Astrocyte (in vitro differentiated cells and primary cell): ENCODE measurements at regions not wholly inside any gene's neighbourhood (a gene's known extent, or its start where the extent isn't known, plus 50 kb on each side); places are given as distances from the start of the nearest gene placed in this dataset.
"Not testable (repeated sequence)": the region's sequence is repeated elsewhere in the genome, so short reads cannot be mapped to it uniquely, and the experiment has no call there.

Source experiments
- DNase-seq: peaks from one replicate; pipeline ENCODE4 v3.0.0-alpha.2; 2010; ENCODE audit warnings: low read depth
- FAIRE-seq: peaks from 2 replicates; lab custom pipeline; 2011; peaks lifted over from hg19 to GRCh38; lab: Jason Lieb, UNC
- H2AFZ ChIP-seq: 2 replicates; pipeline ENCODE4 v1.6.0; 2012; ENCODE audit warnings: low read depth, low read length, inconsistent platforms
- H3K27ac ChIP-seq: 2 replicates; pipeline ENCODE4 v1.5.1; 2011; ENCODE audit warnings: low read depth, low read length, inconsistent platforms
- H3K27me3 ChIP-seq: 2 replicates; pipeline ENCODE4 v1.6.0; 2011; ENCODE audit warnings: low read length, inconsistent platforms; ENCODE audit not compliant: insufficient read depth
- H3K36me3 ChIP-seq: 2 replicates; pipeline ENCODE4 v1.5.1; 2011; ENCODE audit warnings: low read length, inconsistent platforms; ENCODE audit not compliant: insufficient read depth
- H3K4me1 ChIP-seq: 2 replicates; pipeline ENCODE4 v1.5.1; 2011; ENCODE audit warnings: low read length, inconsistent platforms; ENCODE audit not compliant: insufficient read depth
- H3K4me2 ChIP-seq: 2 replicates; pipeline ENCODE4 v1.6.0; 2012; ENCODE audit warnings: low read length, inconsistent platforms
- H3K4me3 ChIP-seq: 2 replicates; pipeline ENCODE4 v1.5.1; 2011; ENCODE audit warnings: low read depth, mild to moderate bottlenecking, low read length, inconsistent platforms; ENCODE audit not compliant: insufficient read depth
- H3K79me2 ChIP-seq: 2 replicates; pipeline ENCODE4 v1.6.0; 2012; ENCODE audit warnings: mild to moderate bottlenecking, low read length, inconsistent platforms; ENCODE audit not compliant: insufficient read depth
- H3K9ac ChIP-seq: 2 replicates; pipeline ENCODE4 v1.6.0; 2012; ENCODE audit warnings: mild to moderate bottlenecking, low read length, inconsistent platforms
- H3K9me3 ChIP-seq: 2 replicates; pipeline ENCODE4 v1.5.1; 2012; ENCODE audit warnings: low read depth, mild to moderate bottlenecking, low read length, inconsistent platforms; ENCODE audit not compliant: insufficient read depth
- H4K20me1 ChIP-seq: 2 replicates; pipeline ENCODE4 v1.6.0; 2012; ENCODE audit warnings: low read length, inconsistent platforms; ENCODE audit not compliant: insufficient read depth
- H3K27ac Mint-ChIP-seq: one replicate; pipeline ENCODE4 v1.8.0; 2021; ENCODE audit warnings: mild to moderate bottlenecking, mixed read lengths; ENCODE audit not compliant: unreplicated experiment
- H3K27me3 Mint-ChIP-seq: one replicate; pipeline ENCODE4 v1.8.0; 2021; ENCODE audit warnings: low read depth, mixed read lengths; ENCODE audit not compliant: unreplicated experiment
- H3K36me3 Mint-ChIP-seq: one replicate; pipeline ENCODE4 v1.8.0; 2021; ENCODE audit warnings: low read depth, mixed read lengths; ENCODE audit not compliant: unreplicated experiment
- H3K4me1 Mint-ChIP-seq: one replicate; pipeline ENCODE4 v1.8.0; 2021; ENCODE audit warnings: low read depth, mixed read lengths; ENCODE audit not compliant: unreplicated experiment
- H3K4me3 Mint-ChIP-seq: one replicate; pipeline ENCODE4 v1.8.0; 2021; ENCODE audit warnings: mild to moderate bottlenecking, moderate library complexity, mixed read lengths; ENCODE audit not compliant: unreplicated experiment
- H3K9me3 Mint-ChIP-seq: one replicate; pipeline ENCODE4 v1.8.0; 2021; ENCODE audit warnings: mild to moderate bottlenecking, mixed read lengths; ENCODE audit not compliant: unreplicated experiment
- CTCF ChIP-seq: IDR thresholded peaks from 2 replicates; pipeline ENCODE4 v1.5.1; 2011; ENCODE audit warnings: low read depth, mild to moderate bottlenecking, inconsistent platforms, low read length, moderate library complexity; ENCODE audit not compliant: insufficient read depth
- EZH2 ChIP-seq: IDR thresholded peaks from 2 replicates; pipeline ENCODE4 v1.6.1; 2012; ENCODE audit warnings: mild to moderate bottlenecking, low read length, inconsistent platforms; ENCODE audit not compliant: insufficient read depth

GRCh38 chr3:139113993-139114375 lies 69.3 kb upstream of the PRR23C start:
- TF ChIP-seq CTCF = no peak
- TF ChIP-seq EZH2 = no peak
- no peaks in the 10 kb centered on the region for H3K79me2 ChIP-seq
- H3K4me3 Mint-ChIP-seq = no peak overlapping the region
- H3K36me3 Mint-ChIP-seq = no peaks in the 10 kb centered on the region
- H3K27me3 Mint-ChIP-seq = peaks cover 44% of the 10 kb centered on the region
- DNase-seq (no peak), FAIRE-seq (no peak)
- H4K20me1 ChIP-seq = no peaks in the 10 kb centered on the region
- H3K4me2 ChIP-seq = no peak overlapping the region
- no peaks in the 10 kb centered on the region for H3K9me3 ChIP-seq
- H3K27ac Mint-ChIP-seq = no peak overlapping the region
- H3K36me3 ChIP-seq = no peaks in the 10 kb centered on the region
- no peaks in the 10 kb centered on the region for H3K9me3 Mint-ChIP-seq
- no peak overlapping the region for H3K9ac ChIP-seq
- no peak overlapping the region for H3K4me3 ChIP-seq
- H3K27me3 ChIP-seq = peaks cover 19% of the 10 kb centered on the region
- H3K4me1 Mint-ChIP-seq = peaks cover 14% of the 10 kb centered on the region
- H3K27ac ChIP-seq = no peak overlapping the region
- no peak overlapping the region for H2AFZ ChIP-seq
- peaks cover 5% of the 10 kb centered on the region for H3K4me1 ChIP-seq

GRCh38 chr3:139116631-139117030 lies 71.9 kb upstream of the PRR23C start:
- H3K79me2 ChIP-seq, H2AFZ ChIP-seq, H4K20me1 ChIP-seq, H3K27me3 ChIP-seq, H3K4me3 Mint-ChIP-seq, FAIRE-seq, H3K9me3 ChIP-seq, H3K9me3 Mint-ChIP-seq, DNase-seq, H3K27ac ChIP-seq, H3K36me3 Mint-ChIP-seq, H3K9ac ChIP-seq, H3K36me3 ChIP-seq, H3K4me3 ChIP-seq: not testable (repeated sequence)
- Mint-ChIP-seq H3K27ac (peak overlapping the region; percentile 62), H3K4me1 (peaks cover 30% of the 10 kb centered on the region), H3K27me3 (peaks cover 18% of the 10 kb centered on the region)
- peak overlapping the region; percentile 38 for H3K4me2 ChIP-seq
- H3K4me1 ChIP-seq = peaks cover 16% of the 10 kb centered on the region

DNA sequence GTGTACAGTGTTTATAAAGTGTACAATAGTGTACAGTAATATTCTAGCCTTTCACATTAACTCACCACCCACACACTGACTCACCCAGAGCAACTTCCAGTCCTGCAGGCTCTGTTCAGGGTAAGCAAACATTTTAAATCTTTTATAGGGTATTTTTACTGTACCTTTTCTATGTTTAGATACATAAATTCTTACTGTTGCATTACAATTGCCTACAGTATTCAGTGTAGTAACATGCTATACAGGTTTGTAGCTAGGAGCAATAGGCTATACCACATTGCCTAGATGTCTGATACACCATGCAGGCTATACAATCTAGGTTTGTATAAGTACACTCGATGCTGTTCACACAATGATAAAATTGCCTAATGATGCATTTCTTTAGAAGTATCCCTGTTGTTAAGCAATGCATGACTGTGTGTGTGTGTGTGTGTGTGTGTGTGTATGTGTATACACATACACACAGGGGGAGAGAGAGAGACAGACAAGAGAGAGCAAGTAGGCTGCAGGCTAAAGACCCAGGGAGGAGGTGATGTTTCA lies 72.5 kb upstream of the PRR23C start:
- Histone ChIP-seq H3K4me2 (peak overlapping the region; percentile 38), H4K20me1 (no peaks in the 10 kb centered on the region), H3K36me3 (no peaks in the 10 kb centered on the region), H3K4me1 (peaks cover 16% of the 10 kb centered on the region), H3K27ac (no peak overlapping the region), H2AFZ (no peak overlapping the region), H3K4me3 (no peak overlapping the region), H3K27me3 (peaks cover 6% of the 10 kb centered on the region), H3K9ac (no peak overlapping the region), H3K9me3 (no peaks in the 10 kb centered on the region), H3K79me2 (no peaks in the 10 kb centered on the region)
- Mint-ChIP-seq H3K27me3 (peaks cover 12% of the 10 kb centered on the region), H3K9me3 (no peaks in the 10 kb centered on the region), H3K27ac (no peak overlapping the region), H3K36me3 (no peaks in the 10 kb centered on the region), H3K4me3 (no peak overlapping the region), H3K4me1 (peaks cover 30% of the 10 kb centered on the region)
- no peak for TF ChIP-seq CTCF
- no peak for TF ChIP-seq EZH2
- DNase-seq (peak; percentile 33), FAIRE-seq (no peak)
